ENCODE measurements at regions not wholly inside any gene's neighbourhood (a gene's known extent, or its start where the extent isn't known, plus 50 kb on each side); places are given as distances from the start of the nearest gene placed in this dataset.
A peak's percentile ranks its signal among the peaks of the same experiment; 100 is the strongest.
"Not testable (repeated sequence)": the region's sequence is repeated elsewhere in the genome, so short reads cannot be mapped to it uniquely, and the experiment has no call there.

DNA sequence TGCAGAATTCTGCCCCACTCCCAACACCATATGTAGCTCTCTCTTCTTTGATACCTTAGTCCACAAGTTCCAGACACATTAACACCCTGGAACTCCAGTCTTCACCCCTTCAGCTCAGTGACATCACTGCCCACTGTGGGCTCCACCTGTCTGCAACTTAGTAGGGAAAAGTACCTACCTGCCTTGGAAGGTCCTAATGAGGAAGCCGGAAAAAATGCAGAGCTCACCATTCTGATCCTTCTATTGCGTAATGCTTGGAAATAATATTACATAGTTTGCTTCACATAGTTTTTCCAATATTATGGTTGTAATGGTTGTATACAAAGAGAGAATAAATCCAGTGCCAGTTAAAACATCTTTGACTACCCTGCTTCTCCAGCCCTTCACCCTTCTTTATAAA, 738.4 kb downstream of the RNF144A start:
- H3K4me3 Mint-ChIP-seq: no peak overlapping the region
- H3K36me3 Mint-ChIP-seq (ENCODE audit: low read depth): peaks cover 10% of the 10 kb centered on the region
- DNase-seq: no peak
- H3K9me3 Mint-ChIP-seq: peaks cover 25% of the 10 kb centered on the region
- H3K4me1 Mint-ChIP-seq (ENCODE audit: low read depth): peaks cover 16% of the 10 kb centered on the region
- H3K27me3 Mint-ChIP-seq: no peaks in the 10 kb centered on the region
- no peak overlapping the region for H3K27ac Mint-ChIP-seq

DNA sequence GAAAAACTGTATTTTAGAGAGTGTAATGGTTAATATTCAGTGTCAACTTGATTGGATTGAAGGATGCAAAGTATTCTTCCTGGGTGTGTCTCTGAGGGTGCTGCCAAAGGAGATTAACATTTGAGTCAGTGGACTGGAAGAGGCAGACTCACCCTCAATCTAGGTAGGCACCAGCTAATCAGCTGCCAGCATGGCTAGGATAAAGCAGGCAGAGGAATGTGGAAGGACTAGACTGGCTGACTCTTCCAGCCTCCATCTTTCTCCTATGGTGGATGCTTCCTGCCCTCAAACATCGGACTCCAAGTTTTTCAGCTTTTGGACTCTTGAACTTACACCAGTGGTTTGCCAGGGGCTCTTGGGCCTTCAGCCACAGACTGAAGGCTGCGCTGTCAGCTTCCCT, 740.3 kb downstream of the RNF144A start:
- not testable (repeated sequence) for H3K36me3 Mint-ChIP-seq (ENCODE audit: low read depth); H3K27ac Mint-ChIP-seq; H3K27me3 Mint-ChIP-seq; H3K4me1 Mint-ChIP-seq (ENCODE audit: low read depth); H3K4me3 Mint-ChIP-seq; DNase-seq
- H3K9me3 Mint-ChIP-seq: peaks cover 15% of the 10 kb centered on the region

DNA sequence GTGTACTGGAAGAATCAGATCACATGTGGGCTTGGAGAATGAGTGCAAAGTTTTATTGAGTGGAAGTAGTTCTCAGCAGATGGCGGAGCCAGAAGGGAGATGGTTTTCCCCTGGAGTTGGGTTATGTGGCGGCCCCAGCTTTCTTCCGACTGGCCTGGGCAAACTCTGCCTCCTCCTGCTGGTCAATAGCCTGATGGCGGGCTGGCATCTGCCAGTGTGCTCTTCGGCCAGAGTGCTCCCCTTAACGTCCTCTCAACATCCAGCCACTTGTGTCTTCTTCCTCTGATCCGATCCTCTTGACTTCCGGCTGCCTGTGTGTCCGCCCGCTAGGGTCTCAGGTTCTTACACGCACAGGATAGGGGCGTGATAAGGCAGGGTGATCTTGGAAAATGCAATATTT, 741.3 kb downstream of the RNF144A start:
- H3K4me1 Mint-ChIP-seq (ENCODE audit: low read depth): peaks cover 8% of the 10 kb centered on the region
- peaks cover 15% of the 10 kb centered on the region for H3K9me3 Mint-ChIP-seq
- H3K27ac Mint-ChIP-seq: no peak overlapping the region
- H3K36me3 Mint-ChIP-seq (ENCODE audit: low read depth): peaks cover under 1% of the 10 kb centered on the region
- no peak for DNase-seq
- peak overlapping the region; percentile 29 for H3K4me3 Mint-ChIP-seq
- H3K27me3 Mint-ChIP-seq: no peaks in the 10 kb centered on the region

DNA sequence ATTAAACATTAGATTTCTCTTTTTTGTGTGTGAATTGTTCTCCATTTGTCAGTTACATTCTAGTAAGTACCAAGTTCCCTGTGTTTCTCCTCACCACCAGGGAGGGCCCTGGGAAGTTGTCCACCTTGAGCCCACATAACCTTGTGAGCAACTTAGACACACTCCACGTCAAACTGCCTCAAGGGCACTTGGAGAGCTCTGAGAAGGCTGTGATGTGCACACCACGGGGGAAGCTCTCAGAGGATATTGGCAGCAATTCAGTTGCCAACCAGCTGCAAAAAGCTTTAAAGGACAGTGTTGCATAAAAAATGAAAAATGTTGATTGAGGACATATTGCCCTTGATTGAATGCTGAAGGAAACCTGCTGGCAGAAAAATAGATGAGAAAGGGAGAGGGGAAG, 743.6 kb downstream of the RNF144A start:
- H3K36me3 Mint-ChIP-seq (ENCODE audit: low read depth): no peaks in the 10 kb centered on the region

DNA sequence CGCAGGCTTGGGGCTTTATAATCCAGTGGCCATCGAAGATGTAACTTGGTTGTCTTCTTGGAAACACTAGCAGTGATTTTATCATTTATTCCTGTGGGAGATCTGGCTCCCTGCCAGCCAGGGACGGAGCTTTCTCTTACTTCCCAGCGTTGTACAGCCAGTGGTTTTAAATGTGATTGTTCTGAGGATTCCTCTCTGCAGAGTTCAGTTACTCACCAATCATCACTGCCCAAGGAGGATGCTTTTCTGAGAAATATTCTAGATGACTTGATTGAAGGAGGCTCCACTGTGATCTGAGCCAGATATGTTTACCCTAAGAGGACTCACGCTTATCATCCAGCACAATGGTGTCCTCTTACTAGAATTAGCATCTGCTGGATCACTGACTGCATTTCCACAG, 744.3 kb downstream of the RNF144A start:
- Mint-ChIP-seq H3K27ac (no peak overlapping the region), H3K4me1 (ENCODE audit: low read depth) (peaks cover 18% of the 10 kb centered on the region), H3K36me3 (ENCODE audit: low read depth) (no peaks in the 10 kb centered on the region), H3K27me3 (no peaks in the 10 kb centered on the region), H3K9me3 (peaks cover 12% of the 10 kb centered on the region), H3K4me3 (no peak overlapping the region)
- no peak for DNase-seq

More for the DNA sequence above, 743.6 kb downstream of the RNF144A start:
- H3K4me3 Mint-ChIP-seq: no peak overlapping the region
- no peak overlapping the region for H3K27ac Mint-ChIP-seq
- no peak for DNase-seq
- peaks cover 12% of the 10 kb centered on the region for H3K9me3 Mint-ChIP-seq
- H3K4me1 Mint-ChIP-seq (ENCODE audit: low read depth): peaks cover 12% of the 10 kb centered on the region
- H3K27me3 Mint-ChIP-seq: no peaks in the 10 kb centered on the region

DNA sequence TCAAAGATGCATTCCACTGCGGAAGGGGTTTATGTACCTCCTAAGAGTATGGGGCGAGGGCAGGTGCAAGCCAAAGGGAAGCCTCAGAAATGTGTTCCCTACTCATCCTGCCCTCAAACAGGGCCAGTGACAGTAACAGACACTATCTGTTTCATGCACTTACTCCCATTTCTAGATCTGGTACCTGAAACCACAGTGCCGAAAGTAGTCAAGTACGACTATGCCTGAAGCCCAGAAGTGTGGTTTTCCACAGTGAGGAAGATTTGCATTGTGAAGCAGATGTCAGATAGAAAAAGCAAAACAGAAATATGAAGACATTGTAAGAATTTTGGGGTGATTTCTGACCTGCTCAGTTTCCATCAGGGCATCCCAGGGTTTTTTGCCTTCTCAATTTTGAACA, 748.7 kb downstream of the RNF144A start:
- no peak for DNase-seq
- Mint-ChIP-seq H3K27me3 (no peaks in the 10 kb centered on the region), H3K9me3 (no peaks in the 10 kb centered on the region), H3K4me1 (ENCODE audit: low read depth) (peaks cover 26% of the 10 kb centered on the region), H3K27ac (no peak overlapping the region), H3K36me3 (ENCODE audit: low read depth) (peaks cover 3% of the 10 kb centered on the region), H3K4me3 (no peak overlapping the region)

DNA sequence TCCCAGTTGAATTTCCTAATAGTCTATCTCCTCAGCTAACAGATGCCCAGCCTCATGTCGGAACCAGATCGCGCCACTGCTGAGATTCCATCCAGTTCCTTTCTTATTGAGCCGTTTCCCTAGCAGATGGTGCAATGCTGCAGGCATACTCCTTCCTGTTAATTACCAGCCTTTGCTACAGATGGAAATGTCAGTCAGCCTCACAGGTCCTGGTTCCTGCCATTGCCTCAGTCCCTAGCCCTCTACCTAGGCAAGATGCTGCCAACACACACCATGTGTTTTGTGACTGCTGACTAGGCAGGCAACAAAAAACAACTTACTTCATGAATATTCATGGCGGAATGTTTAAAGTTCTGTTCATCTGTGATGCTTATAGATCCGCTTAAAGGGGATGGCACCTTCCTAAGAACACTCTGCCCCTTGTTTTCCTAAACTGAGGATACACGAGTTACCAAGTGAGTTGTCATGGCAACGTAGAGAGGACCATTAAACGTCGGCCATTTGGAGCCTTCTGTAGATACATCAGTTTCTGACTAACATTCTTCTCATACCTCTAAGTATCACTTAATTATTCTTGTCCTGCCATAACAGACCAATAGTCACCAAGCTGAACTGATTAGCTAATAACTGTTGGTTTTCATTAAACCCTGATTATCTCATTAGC, 749.5 kb downstream of the RNF144A start:
- Mint-ChIP-seq H3K27me3 (no peaks in the 10 kb centered on the region), H3K36me3 (ENCODE audit: low read depth) (peaks cover 6% of the 10 kb centered on the region), H3K27ac (no peak overlapping the region), H3K4me1 (ENCODE audit: low read depth) (peaks cover 34% of the 10 kb centered on the region), H3K9me3 (no peaks in the 10 kb centered on the region), H3K4me3 (no peak overlapping the region)
- DNase-seq: no peak

DNA sequence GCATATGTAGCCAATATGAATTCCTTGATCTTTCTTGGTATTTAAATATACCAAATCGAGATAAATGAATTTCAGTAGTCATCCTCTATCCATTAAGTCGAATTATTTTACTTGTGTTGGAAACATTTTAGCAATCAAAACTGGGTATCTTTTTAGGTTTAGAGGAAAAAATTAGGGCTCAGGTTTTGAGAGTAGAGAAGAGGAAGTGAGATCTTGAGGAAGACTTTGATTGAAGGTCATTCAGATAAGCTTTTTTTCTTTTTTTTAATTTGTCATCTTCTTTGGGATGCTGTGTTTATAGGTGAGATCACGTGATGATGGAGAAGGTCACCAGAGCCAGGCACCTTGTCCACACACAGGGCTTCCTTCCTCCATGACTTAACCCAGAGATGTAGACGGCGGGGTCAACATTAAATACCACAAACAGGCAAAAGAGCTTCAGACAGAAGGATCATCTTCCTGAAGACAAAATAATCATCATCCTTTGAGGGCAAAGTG, 750.1 kb downstream of the RNF144A start:
- Mint-ChIP-seq H3K4me1 (ENCODE audit: low read depth) (peaks cover 40% of the 10 kb centered on the region), H3K4me3 (no peak overlapping the region), H3K27ac (no peak overlapping the region)

DNA sequence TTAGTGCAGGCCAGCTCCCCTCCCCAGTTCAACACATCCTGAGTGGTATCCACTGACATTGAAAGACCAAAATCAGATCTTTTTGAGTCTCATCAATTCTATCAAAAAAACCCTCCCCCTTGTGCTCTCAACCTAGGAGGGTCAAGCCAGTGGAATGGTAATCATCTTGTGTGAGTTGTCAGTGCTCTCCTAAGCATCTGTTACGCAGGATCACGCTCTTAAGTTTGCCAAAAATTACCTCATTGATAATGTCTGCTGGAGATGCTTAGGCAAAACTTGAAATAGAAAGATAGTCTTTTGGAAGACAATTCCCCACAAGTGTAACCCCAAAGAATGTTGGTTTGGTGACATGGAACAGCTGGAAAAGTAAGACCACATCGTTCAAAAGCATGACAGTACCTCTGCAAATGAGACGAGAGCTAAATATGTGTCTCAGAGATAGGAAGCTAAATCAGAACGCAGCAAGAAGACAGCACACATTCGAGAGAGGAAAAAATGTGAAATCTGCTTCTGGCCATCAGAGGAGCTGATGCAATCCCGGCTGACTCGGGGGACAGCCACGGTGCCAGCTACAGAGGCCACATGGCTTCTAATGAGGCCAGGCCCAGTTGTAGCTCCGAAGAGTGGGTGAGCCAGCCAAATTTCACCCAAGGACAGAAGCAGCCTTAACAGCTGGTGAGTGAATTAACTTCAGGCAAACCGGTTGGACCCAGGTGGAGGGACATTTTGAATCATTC, 753.9 kb downstream of the RNF144A start:
- Mint-ChIP-seq H3K27ac (peak overlapping the region; percentile 92), H3K27me3 (no peaks in the 10 kb centered on the region), H3K9me3 (peaks cover 10% of the 10 kb centered on the region), H3K36me3 (ENCODE audit: low read depth) (peaks cover 16% of the 10 kb centered on the region), H3K4me3 (peak overlapping the region; percentile 13), H3K4me1 (ENCODE audit: low read depth) (peaks cover 60% of the 10 kb centered on the region)
- DNase-seq: no peak

More for the DNA sequence above, 750.1 kb downstream of the RNF144A start:
- H3K27me3 Mint-ChIP-seq: no peaks in the 10 kb centered on the region
- H3K9me3 Mint-ChIP-seq: peaks cover 4% of the 10 kb centered on the region
- peaks cover 8% of the 10 kb centered on the region for H3K36me3 Mint-ChIP-seq (ENCODE audit: low read depth)
- DNase-seq: no peak

DNA sequence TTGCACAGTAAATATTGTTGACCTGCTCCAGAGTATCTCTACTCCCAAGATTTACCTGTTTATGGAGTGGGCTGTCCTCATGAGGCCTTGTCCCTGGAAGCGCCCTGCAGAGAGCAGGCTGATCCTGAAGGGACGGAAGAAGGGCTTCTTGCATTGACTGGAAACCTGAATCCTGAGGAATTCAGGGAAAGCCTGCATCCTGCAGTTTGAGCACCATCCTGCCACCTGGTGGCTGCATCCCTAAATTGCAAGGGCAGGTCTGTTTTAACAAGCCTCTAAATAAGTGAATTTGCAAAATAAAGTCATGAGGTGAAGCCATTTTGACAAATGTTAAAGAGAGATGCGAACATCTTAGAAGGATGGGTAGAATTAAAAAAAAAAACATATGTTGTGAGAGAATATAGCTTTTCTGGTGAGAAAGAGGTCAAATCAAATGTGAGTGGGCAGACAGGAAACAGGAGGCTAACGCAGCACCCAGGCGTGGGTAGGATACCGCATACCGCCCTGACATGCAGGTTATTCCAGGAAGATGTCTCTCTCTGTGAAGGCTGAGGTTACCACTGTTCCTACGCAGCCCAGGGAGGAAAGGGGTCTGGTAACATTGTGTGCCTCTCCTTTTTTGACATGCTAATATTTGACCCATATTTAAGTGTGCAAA, 754.9 kb downstream of the RNF144A start:
- Mint-ChIP-seq H3K4me3 (peak overlapping the region; percentile 52), H3K9me3 (peaks cover 10% of the 10 kb centered on the region), H3K4me1 (ENCODE audit: low read depth) (peaks cover 62% of the 10 kb centered on the region), H3K36me3 (ENCODE audit: low read depth) (peaks cover 16% of the 10 kb centered on the region), H3K27ac (peak overlapping the region; percentile 92), H3K27me3 (no peaks in the 10 kb centered on the region)
- peak; percentile 77 for DNase-seq

DNA sequence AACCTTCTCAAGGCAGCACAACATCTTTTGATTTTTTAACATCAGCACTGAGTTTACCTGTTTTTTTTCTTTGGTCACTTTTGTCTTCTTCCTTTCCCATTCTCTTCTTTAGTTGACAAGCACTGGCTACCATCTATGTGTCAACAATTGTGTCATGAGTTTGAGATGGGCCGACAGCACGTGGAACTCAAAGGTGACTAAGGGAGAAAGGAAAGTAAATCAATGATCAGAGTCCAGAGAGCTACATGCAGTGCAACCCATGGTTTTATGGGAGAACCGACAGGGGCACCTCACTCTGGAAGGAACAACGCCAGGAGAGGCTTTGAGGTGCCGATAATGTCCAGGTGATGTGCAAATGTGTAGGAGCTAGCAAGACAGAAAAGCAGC, 755.5 kb downstream of the RNF144A start:
- Mint-ChIP-seq H3K27ac (peak overlapping the region; percentile 92), H3K36me3 (ENCODE audit: low read depth) (peaks cover 16% of the 10 kb centered on the region), H3K27me3 (no peaks in the 10 kb centered on the region), H3K9me3 (peaks cover 10% of the 10 kb centered on the region), H3K4me1 (ENCODE audit: low read depth) (peaks cover 58% of the 10 kb centered on the region), H3K4me3 (peak overlapping the region; percentile 52)
- no peak for DNase-seq

DNA sequence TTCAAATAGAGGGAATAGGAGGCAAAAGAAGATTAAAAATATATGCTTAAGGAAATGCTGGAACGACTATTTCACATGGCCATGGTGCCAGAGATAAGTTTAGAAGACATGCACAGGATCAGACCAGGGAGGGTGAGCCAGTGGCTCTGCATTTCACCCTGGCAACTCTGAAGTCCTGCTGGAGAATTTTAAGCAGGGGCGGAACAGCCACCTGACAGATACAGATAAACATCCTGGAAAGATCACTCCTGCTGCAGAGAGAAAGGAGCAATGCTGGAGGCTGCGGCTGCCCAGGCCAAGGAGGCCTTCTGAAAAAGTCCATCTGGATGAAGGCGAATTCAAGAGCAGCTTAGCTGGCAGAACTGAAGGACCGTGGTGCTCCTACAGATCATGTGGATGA, 755.9 kb downstream of the RNF144A start:
- Mint-ChIP-seq H3K36me3 (ENCODE audit: low read depth) (peaks cover 16% of the 10 kb centered on the region), H3K9me3 (peaks cover 10% of the 10 kb centered on the region), H3K27me3 (no peaks in the 10 kb centered on the region), H3K27ac (peak overlapping the region; percentile 92), H3K4me1 (ENCODE audit: low read depth) (peaks cover 58% of the 10 kb centered on the region), H3K4me3 (no peak overlapping the region)
- DNase-seq: no peak

DNA sequence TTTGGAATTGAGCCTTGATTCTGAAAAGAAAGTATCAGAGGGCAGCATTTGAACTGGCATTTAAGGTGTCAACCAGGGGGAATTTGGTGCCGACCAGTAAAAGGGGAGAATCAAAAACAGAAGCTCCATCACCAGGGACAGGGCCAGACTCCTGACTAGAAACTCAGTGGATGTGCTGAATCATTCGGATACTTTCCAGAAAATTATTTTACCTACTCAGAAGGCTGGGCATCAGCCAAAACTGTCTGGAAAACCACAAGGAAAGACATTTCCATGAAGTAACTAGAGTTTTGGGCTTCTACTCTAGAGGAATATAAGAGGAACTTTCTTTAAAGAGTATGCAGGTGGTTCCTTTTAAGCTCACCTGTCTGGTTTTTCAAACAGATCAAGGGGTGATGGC, 756.6 kb downstream of the RNF144A start:
- Mint-ChIP-seq H3K36me3 (ENCODE audit: low read depth) (peaks cover 16% of the 10 kb centered on the region), H3K27me3 (no peaks in the 10 kb centered on the region), H3K4me3 (no peak overlapping the region), H3K4me1 (ENCODE audit: low read depth) (peaks cover 62% of the 10 kb centered on the region), H3K9me3 (peaks cover 10% of the 10 kb centered on the region), H3K27ac (peak overlapping the region; percentile 5)
- DNase-seq: no peak

DNA sequence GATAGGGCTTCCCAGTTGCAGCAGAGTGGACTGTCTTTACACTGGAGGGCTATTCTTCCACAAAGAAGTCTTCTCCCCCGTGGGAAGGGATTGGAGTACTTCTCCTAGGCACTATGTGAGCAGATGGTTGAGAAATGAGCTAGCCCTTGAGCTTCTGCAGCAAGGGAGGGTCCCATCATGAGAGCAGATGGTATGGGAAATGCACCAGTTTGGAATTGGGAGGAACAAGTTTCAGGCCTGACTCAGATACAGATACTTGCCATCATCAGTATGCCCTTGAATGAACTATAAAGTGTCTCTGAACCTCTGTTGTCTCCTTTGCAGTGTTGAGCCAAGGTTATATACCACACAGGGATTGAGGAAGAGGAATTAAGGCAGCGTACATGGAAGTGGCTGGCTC, 757.4 kb downstream of the RNF144A start:
- peaks cover 16% of the 10 kb centered on the region for H3K36me3 Mint-ChIP-seq (ENCODE audit: low read depth)
- no peak for DNase-seq
- H3K4me1 Mint-ChIP-seq (ENCODE audit: low read depth): peaks cover 66% of the 10 kb centered on the region
- H3K9me3 Mint-ChIP-seq: peaks cover 10% of the 10 kb centered on the region
- no peak overlapping the region for H3K27ac Mint-ChIP-seq
- H3K4me3 Mint-ChIP-seq: no peak overlapping the region
- H3K27me3 Mint-ChIP-seq: no peaks in the 10 kb centered on the region

DNA sequence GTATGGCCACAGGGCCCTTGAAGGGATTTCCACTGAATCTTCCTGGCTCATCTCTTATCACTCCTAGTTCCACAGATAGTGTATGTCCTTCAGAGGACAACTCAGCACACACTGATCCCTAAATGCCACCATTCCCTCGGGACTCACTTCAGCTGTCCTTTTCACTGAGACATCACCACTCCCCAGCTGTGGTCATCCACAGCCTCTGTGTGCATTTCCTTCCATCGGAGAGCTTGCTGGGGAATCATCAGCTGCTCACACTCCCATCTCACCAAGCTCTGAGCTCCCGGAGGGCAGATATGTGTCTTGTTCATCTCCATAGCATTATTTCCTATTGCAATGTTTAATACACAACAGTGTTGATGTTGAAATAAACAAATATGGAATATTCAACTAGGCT, 759.5 kb downstream of the RNF144A start:
- Mint-ChIP-seq H3K4me3 (no peak overlapping the region), H3K9me3 (peaks cover 10% of the 10 kb centered on the region), H3K27ac (no peak overlapping the region), H3K4me1 (ENCODE audit: low read depth) (peaks cover 51% of the 10 kb centered on the region), H3K27me3 (no peaks in the 10 kb centered on the region), H3K36me3 (ENCODE audit: low read depth) (peaks cover 10% of the 10 kb centered on the region)
- DNase-seq: no peak

All from activated T-cell treated with anti-CD3 and anti-CD28 coated beads, Interleukin-2, amount 50 U/mL, for 24 hours (primary cell).